IMR-90 (cell line): ENCODE measurements at regions not wholly inside any gene's neighbourhood (a gene's known extent, or its start where the extent isn't known, plus 50 kb on each side); places are given as distances from the start of the nearest gene placed in this dataset.

Experiments used
- ATAC-seq: fragments of 200-7000 bp; cut with Tn5 transposase; 2 replicates; pipeline ENCODE4 v1.9.1; 2020; ENCODE audit warnings: low read depth, mild to moderate bottlenecking, moderate library complexity
- BruUV-seq: library from RNA; stranded (reverse); fragments of 400-500 nt; replicated peaks from 2 replicates; lab custom pipeline; 2021; lab: Mats Ljungman, UMichigan
- CTCF ChIA-PET: fragments of 300-600 bp; formaldehyde crosslinking; extraction: SDS; loops from one replicate; lab custom pipeline; 2021; ENCODE audit warnings: antibody characterized with exemption; lab: Yijun Ruan, JAX
- POLR2A ChIA-PET: fragments of 300-600 bp; sonication (Branson Sonifier 250); formaldehyde crosslinking; loops from one replicate; lab custom pipeline; 2022; ENCODE audit warnings: antibody characterized with exemption; ENCODE audit not compliant: unreplicated experiment; lab: Charles Lee
- DNase-seq: peaks from one replicate; pipeline ENCODE4 v3.0.0; 2013
- H2AFZ ChIP-seq: replicated peaks from 2 replicates; pipeline ENCODE3; 2013; ENCODE audit warnings: low read length, mild to moderate bottlenecking; ENCODE audit not compliant: poor library complexity
- H2AK5ac ChIP-seq: 2 replicates; pipeline ENCODE4 v1.6.1; 2013; ENCODE audit warnings: low read depth, low read length, inconsistent platforms
- H2AK9ac ChIP-seq: replicated peaks from 2 replicates; pipeline ENCODE3; 2013; ENCODE audit warnings: mild to moderate bottlenecking, low read depth, low read length, moderate library complexity; ENCODE audit not compliant: poor library complexity
- H2BK120ac ChIP-seq: 2 replicates; pipeline ENCODE4 v1.6.1; 2013; ENCODE audit warnings: low read depth, low read length, inconsistent platforms
- H2BK15ac ChIP-seq: 3 replicates; pipeline ENCODE4 v1.6.1; 2013; ENCODE audit warnings: low read depth, low read length, inconsistent platforms
- H2BK20ac ChIP-seq: 2 replicates; pipeline ENCODE4 v1.6.1; 2013; ENCODE audit warnings: low read depth, mild to moderate bottlenecking, inconsistent platforms, low read length, moderate library complexity
- H2BK5ac ChIP-seq: 2 replicates; pipeline ENCODE4 v1.6.1; 2013; ENCODE audit warnings: mild to moderate bottlenecking, low read depth, low read length, inconsistent platforms; ENCODE audit not compliant: poor library complexity, severe bottlenecking
- H3K14ac ChIP-seq: replicated peaks from 2 replicates; pipeline ENCODE4 v1.6.1; 2013; ENCODE audit warnings: low read depth, low read length, inconsistent platforms
- H3K18ac ChIP-seq: 2 replicates; pipeline ENCODE4 v1.6.1; 2013; ENCODE audit warnings: low read depth, low read length, control low read depth
- H3K23ac ChIP-seq: 2 replicates; pipeline ENCODE4 v1.6.1; 2013; ENCODE audit warnings: low read depth, low read length, inconsistent platforms
- H3K27ac ChIP-seq: 2 replicates; pipeline ENCODE4 v1.5.1; 2013; ENCODE audit warnings: mild to moderate bottlenecking, control low read depth, low read length; ENCODE audit not compliant: insufficient read depth
- H3K27me3 ChIP-seq: 2 replicates; pipeline ENCODE4 v1.6.1; 2013; ENCODE audit warnings: low read length; ENCODE audit not compliant: control insufficient read depth, insufficient read depth
- H3K36me3 ChIP-seq: 2 replicates; pipeline ENCODE4 v1.6.1; 2013; ENCODE audit warnings: low read length, mixed read lengths; ENCODE audit not compliant: control insufficient read depth, insufficient read depth
- H3K4ac ChIP-seq: 2 replicates; pipeline ENCODE4 v1.6.1; 2013; ENCODE audit warnings: low read depth, low read length, inconsistent platforms
- H3K4me1 ChIP-seq: 2 replicates; pipeline ENCODE4 v1.6.1; 2013; ENCODE audit warnings: low read length, mixed read lengths; ENCODE audit not compliant: control insufficient read depth, insufficient read depth
- H3K4me2 ChIP-seq: 2 replicates; pipeline ENCODE4 v1.6.1; 2013; ENCODE audit warnings: low read depth, mild to moderate bottlenecking, control low read depth, low read length, moderate library complexity
- H3K4me3 ChIP-seq: 2 replicates; pipeline ENCODE4 v1.5.1; 2013; ENCODE audit warnings: low read depth, mild to moderate bottlenecking, control low read depth, low read length, moderate library complexity; ENCODE audit not compliant: insufficient read depth
- H3K56ac ChIP-seq: 2 replicates; pipeline ENCODE4 v1.6.1; 2013; ENCODE audit warnings: low read length, inconsistent platforms; ENCODE audit not compliant: insufficient read depth; ENCODE audit errors: extremely low read depth
- H3K79me1 ChIP-seq, 2 experiments: 2 replicates each; pipeline ENCODE4 v1.6.1; 2013; ENCODE audit warnings: low read length in 2 of 2, inconsistent platforms in 1 of 2, low read depth in 1 of 2
- H3K9ac ChIP-seq: 2 replicates; pipeline ENCODE4 v1.6.1; 2013; ENCODE audit warnings: low read depth, low read length, control low read depth
- H3K9me1 ChIP-seq: 2 replicates; pipeline ENCODE4 v1.6.1; 2013; ENCODE audit warnings: low read length, inconsistent platforms; ENCODE audit not compliant: insufficient read depth
- H3K9me3 ChIP-seq: 2 replicates; pipeline ENCODE4 v1.6.1; 2013; ENCODE audit warnings: low read length; ENCODE audit not compliant: control insufficient read depth, insufficient read depth
- H4K20me1 ChIP-seq: 2 replicates; pipeline ENCODE4 v1.6.1; 2013; ENCODE audit warnings: low read length, inconsistent platforms; ENCODE audit not compliant: insufficient read depth
- H4K5ac ChIP-seq: 2 replicates; pipeline ENCODE4 v1.6.1; 2013; ENCODE audit warnings: mild to moderate bottlenecking, low read depth, low read length, control low read depth
- H4K8ac ChIP-seq, 2 experiments: 2 replicates each; pipeline ENCODE4 v1.6.1; 2013; ENCODE audit warnings: low read depth in 2 of 2, low read length in 2 of 2, control low read depth in 1 of 2, inconsistent platforms in 1 of 2
- H4K91ac ChIP-seq: 2 replicates; pipeline ENCODE4 v1.6.1; 2013; ENCODE audit warnings: low read depth, low read length, inconsistent platforms; ENCODE audit not compliant: insufficient read depth
- MXI1 ChIP-seq: IDR thresholded peaks from 2 replicates; pipeline ENCODE4 v1.6.1; 2012; ENCODE audit warnings: low read depth, mild to moderate bottlenecking, low read length, moderate library complexity, borderline replicate concordance
- RCOR1 ChIP-seq: IDR thresholded peaks from 2 replicates; pipeline ENCODE4 v1.6.1; 2012; ENCODE audit warnings: mild to moderate bottlenecking, low read length, improper control_type of control experiment; ENCODE audit not compliant: insufficient replicate concordance
- WGBS, 2 experiments: methylation state at CpG; one replicate each; pipeline versions ENCODE4 v1.1.5 to v1.1.7; 2013; ENCODE audit warnings: missing lambda C conversion rate in 2 of 2; ENCODE audit not compliant: insufficient read length in 1 of 2; ENCODE audit errors: extremely low coverage in 2 of 2; 5-methylcytosine and 5-hydroxymethylcytosine counted together
- dilution Hi-C: fragments of 300-500 bp; cut with HindIII; formaldehyde crosslinking; loops from one replicate; pipeline ENCODE4 v1.14.3; 2018; ENCODE audit warnings: low sequenced_read_pairs; ENCODE audit not compliant: unreplicated experiment
- in situ Hi-C: fragments of 300-500 bp; cut with MboI; formaldehyde crosslinking; loops from 3 replicates; pipeline ENCODE4 v1.14.3; 2019; ENCODE audit warnings: low sequenced_read_pairs, inconsistent platforms, mixed read lengths
- intact Hi-C: fragments of 100-400 bp; cut with micrococcal nuclease; formaldehyde crosslinking; loops from 2 replicates; pipeline ENCODE4 v1.10.0; 2022
- TF ChIP-seq, protein P1 (sequence below): fragments of 150-350 bp; IDR thresholded peaks from 2 replicates; pipeline ENCODE4 v1.6.1; 2016; ENCODE audit warnings: low read depth, mild to moderate bottlenecking, low read length, moderate library complexity, borderline replicate concordance
- TF ChIP-seq, protein P2 (sequence below): conservative IDR thresholded peaks from 2 replicates; pipeline ENCODE4 v1.5.1; 2012; ENCODE audit warnings: mild to moderate bottlenecking, low read depth, low read length, improper control_type of control experiment

DNA sequence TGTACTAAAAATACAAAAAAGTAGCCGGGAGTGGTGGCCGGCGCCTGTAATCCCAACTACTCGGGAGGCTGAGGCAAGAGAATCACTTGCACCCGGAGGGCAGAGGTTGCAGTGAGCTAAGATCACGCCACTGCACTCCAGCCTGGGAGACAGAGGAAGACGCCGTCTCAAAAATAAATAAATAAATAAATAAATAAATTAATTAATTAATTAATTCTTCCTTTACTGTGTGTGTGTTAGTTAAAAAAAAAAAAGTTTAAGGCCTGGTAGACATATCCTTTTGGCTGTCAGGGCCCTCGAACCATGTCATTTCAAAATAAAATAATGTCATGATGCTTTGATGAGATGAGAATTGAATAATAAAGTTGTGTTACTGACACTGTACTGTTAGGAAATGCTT, 81.3 kb downstream of the ZNF467 start:
- no TSS peak for BruUV-seq
- Histone ChIP-seq H2AFZ (no peak overlapping the region), H2BK15ac (no peak overlapping the region), H3K9me3 (peaks cover 2% of the 10 kb centered on the region; the same call in 1 of the 2 replicates), H2BK120ac (no peak overlapping the region), H3K4me3 (no peak overlapping the region), H3K23ac (no peak overlapping the region), H4K8ac (no peak overlapping the region), H2BK20ac (no peak overlapping the region), H3K14ac (no peak overlapping the region), H4K5ac (no peak overlapping the region), H2BK5ac (no peak overlapping the region), H3K9me1 (no peaks in the 10 kb centered on the region), H3K4me2 (no peak overlapping the region), H3K18ac (no peak overlapping the region), H3K27ac (no peak overlapping the region), H3K56ac (no peak overlapping the region), H2AK5ac (no peak overlapping the region), H3K36me3 (no peaks in the 10 kb centered on the region), H3K9ac (no peak overlapping the region), H3K79me1 (no peaks in the 10 kb centered on the region), H3K4me1 (no peaks in the 10 kb centered on the region), H3K4ac (no peak overlapping the region), H2AK9ac (no peak overlapping the region), H3K27me3 (peaks cover 16% of the 10 kb centered on the region), H4K91ac (no peak overlapping the region), H4K20me1 (no peaks in the 10 kb centered on the region)
- in situ Hi-C loops (no loop called here), intact Hi-C loops (no loop called here), dilution Hi-C loops (no loop called here)
- ChIA-PET CTCF (no interaction called here), POLR2A (no interaction called here)
- ATAC-seq (no peak), DNase-seq (no peak)
- WGBS, 2 experiments, result no CpG with 5 or more reads among the region's 9 CpGs
- TF ChIP-seq RCOR1 (no peak), MXI1 (no peak)
- TF ChIP-seq, protein P1, sequence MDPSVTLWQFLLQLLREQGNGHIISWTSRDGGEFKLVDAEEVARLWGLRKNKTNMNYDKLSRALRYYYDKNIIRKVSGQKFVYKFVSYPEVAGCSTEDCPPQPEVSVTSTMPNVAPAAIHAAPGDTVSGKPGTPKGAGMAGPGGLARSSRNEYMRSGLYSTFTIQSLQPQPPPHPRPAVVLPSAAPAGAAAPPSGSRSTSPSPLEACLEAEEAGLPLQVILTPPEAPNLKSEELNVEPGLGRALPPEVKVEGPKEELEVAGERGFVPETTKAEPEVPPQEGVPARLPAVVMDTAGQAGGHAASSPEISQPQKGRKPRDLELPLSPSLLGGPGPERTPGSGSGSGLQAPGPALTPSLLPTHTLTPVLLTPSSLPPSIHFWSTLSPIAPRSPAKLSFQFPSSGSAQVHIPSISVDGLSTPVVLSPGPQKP, result no peak
- TF ChIP-seq, protein P2, sequence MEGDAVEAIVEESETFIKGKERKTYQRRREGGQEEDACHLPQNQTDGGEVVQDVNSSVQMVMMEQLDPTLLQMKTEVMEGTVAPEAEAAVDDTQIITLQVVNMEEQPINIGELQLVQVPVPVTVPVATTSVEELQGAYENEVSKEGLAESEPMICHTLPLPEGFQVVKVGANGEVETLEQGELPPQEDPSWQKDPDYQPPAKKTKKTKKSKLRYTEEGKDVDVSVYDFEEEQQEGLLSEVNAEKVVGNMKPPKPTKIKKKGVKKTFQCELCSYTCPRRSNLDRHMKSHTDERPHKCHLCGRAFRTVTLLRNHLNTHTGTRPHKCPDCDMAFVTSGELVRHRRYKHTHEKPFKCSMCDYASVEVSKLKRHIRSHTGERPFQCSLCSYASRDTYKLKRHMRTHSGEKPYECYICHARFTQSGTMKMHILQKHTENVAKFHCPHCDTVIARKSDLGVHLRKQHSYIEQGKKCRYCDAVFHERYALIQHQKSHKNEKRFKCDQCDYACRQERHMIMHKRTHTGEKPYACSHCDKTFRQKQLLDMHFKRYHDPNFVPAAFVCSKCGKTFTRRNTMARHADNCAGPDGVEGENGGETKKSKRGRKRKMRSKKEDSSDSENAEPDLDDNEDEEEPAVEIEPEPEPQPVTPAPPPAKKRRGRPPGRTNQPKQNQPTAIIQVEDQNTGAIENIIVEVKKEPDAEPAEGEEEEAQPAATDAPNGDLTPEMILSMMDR, result no peak
